Fibroblast of lung (primary cell): ENCODE measurements at regions not wholly inside any gene's neighbourhood (a gene's known extent, or its start where the extent isn't known, plus 50 kb on each side); places are given as distances from the start of the nearest gene placed in this dataset.

Source experiments
- CTCF ChIP-seq, 2 donors: IDR thresholded peaks in 1 of 2; conservative IDR thresholded peaks in 1 of 2; 1 replicate in 1 of 2; 2 replicates in 1 of 2; pipeline ENCODE4 v1.5.1; 2011 to 2012; ENCODE audit warnings: low read length in 2 of 2, control low read depth in 1 of 2, inconsistent platforms in 1 of 2, low read depth in 1 of 2, mild to moderate bottlenecking in 1 of 2
- EZH2 ChIP-seq: IDR thresholded peaks from 2 replicates; pipeline ENCODE4 v1.5.1; 2012; ENCODE audit warnings: low read length, control low read depth, mild to moderate bottlenecking; ENCODE audit errors: missing control alignments

- TF ChIP-seq CTCF (conservative IDR thresholded peaks at IDR 0.05 in 1 of 2, IDR thresholded peaks at IDR 0.05 in 1 of 2; ENCODE audit: low read depth in 1 of 2, low read length in 2 of 2) (no peak), EZH2 (no peak)
Measured at GRCh38 chr2:107111623-107112022, 225.7 kb upstream of the ST6GAL2 start.
